Naive thymus-derived CD4-positive, alpha-beta T cell (primary cell): ENCODE measurements at regions not wholly inside any gene's neighbourhood (a gene's known extent, or its start where the extent isn't known, plus 50 kb on each side); places are given as distances from the start of the nearest gene placed in this dataset.
A peak's percentile ranks its signal among the peaks of the same experiment; 100 is the strongest.
"Not testable (repeated sequence)": the region's sequence is repeated elsewhere in the genome, so short reads cannot be mapped to it uniquely, and the experiment has no call there.

Source experiments
- ATAC-seq: fragments of 150-1000 bp; cut with Tn5 transposase; 2 replicates; pipeline ENCODE4 v1.10.0; 2021; ENCODE audit warnings: mild to moderate bottlenecking, moderate library complexity
- CTCF ChIA-PET: fragments of 350-600 bp; sonication (Branson Sonifier 250); formaldehyde crosslinking; loops from one replicate; lab custom pipeline; 2021; ENCODE audit warnings: antibody characterized with exemption; lab: Charles Lee
- POLR2A ChIA-PET: fragments of 350-600 bp; sonication (Branson Sonifier 250); formaldehyde crosslinking; loops from one replicate; lab custom pipeline; 2021; ENCODE audit warnings: antibody characterized with exemption, inconsistent platforms; lab: Charles Lee
- DNase-seq, 9 donors: peaks; one replicate each; pipeline versions ENCODE4 v3.0.0 to v3.0.0-alpha.2; 2020 to 2022; ENCODE audit warnings: mixed read lengths in 1 of 9
- H3K27ac ChIP-seq: one replicate; pipeline ENCODE4 v1.7.0; 2013; ENCODE audit warnings: mild to moderate bottlenecking, low read depth, low read length, moderate library complexity
- H3K27me3 ChIP-seq, 2 donors: one replicate each; pipeline ENCODE4 v1.7.0; 2013; ENCODE audit warnings: low read length in 2 of 2, mild to moderate bottlenecking in 2 of 2, moderate library complexity in 2 of 2; ENCODE audit not compliant: control insufficient read depth in 2 of 2, insufficient read depth in 2 of 2
- H3K36me3 ChIP-seq, 3 experiments: 1 replicate in 2 of 3; 2 replicates in 1 of 3; pipeline ENCODE4 v1.7.0; 2013; ENCODE audit warnings: low read length in 3 of 3, mild to moderate bottlenecking in 3 of 3, moderate library complexity in 1 of 3; ENCODE audit not compliant: insufficient read depth in 3 of 3, control insufficient read depth in 2 of 3
- H3K4me1 ChIP-seq, 2 donors: one replicate each; pipeline ENCODE4 v1.7.0; 2013; ENCODE audit warnings: low read length in 2 of 2, mild to moderate bottlenecking in 2 of 2, moderate library complexity in 1 of 2; ENCODE audit not compliant: control insufficient read depth in 2 of 2, insufficient read depth in 2 of 2
- H3K4me3 ChIP-seq: 2 replicates; pipeline ENCODE4 v1.7.0; 2013; ENCODE audit warnings: mild to moderate bottlenecking, low read length
- H3K9me3 ChIP-seq, 3 experiments: 1 replicate in 2 of 3; 2 replicates in 1 of 3; pipeline ENCODE4 v1.7.0; 2013; ENCODE audit warnings: low read length in 3 of 3; ENCODE audit not compliant: control insufficient read depth in 2 of 3
- H3K27ac Mint-ChIP-seq, 9 donors: one replicate each; pipeline ENCODE4 v1.8.0; 2020 to 2022; ENCODE audit warnings: mixed read lengths in 9 of 9, mild to moderate bottlenecking in 8 of 9, moderate library complexity in 5 of 9, inconsistent platforms in 2 of 9
- H3K27me3 Mint-ChIP-seq, 5 donors: one replicate each; pipeline ENCODE4 v1.8.0; 2021 to 2022; ENCODE audit warnings: mixed read lengths in 5 of 5, mild to moderate bottlenecking in 1 of 5
- H3K36me3 Mint-ChIP-seq, 5 donors: one replicate each; pipeline ENCODE4 v1.8.0; 2020 to 2022; ENCODE audit warnings: mixed read lengths in 5 of 5, mild to moderate bottlenecking in 3 of 5, inconsistent platforms in 1 of 5
- H3K4me1 Mint-ChIP-seq, 7 donors: one replicate each; pipeline ENCODE4 v1.8.0; 2020 to 2022; ENCODE audit warnings: mixed read lengths in 7 of 7, mild to moderate bottlenecking in 3 of 7, inconsistent platforms in 1 of 7
- H3K4me3 Mint-ChIP-seq, 10 donors: one replicate each; pipeline ENCODE4 v1.8.0; 2020 to 2022; ENCODE audit warnings: mild to moderate bottlenecking in 10 of 10, mixed read lengths in 10 of 10, moderate library complexity in 6 of 10, inconsistent platforms in 2 of 10
- H3K9me3 Mint-ChIP-seq, 11 donors: one replicate each; pipeline ENCODE4 v1.8.0; 2020 to 2022; ENCODE audit warnings: mixed read lengths in 11 of 11, mild to moderate bottlenecking in 4 of 11, inconsistent platforms in 1 of 11, moderate library complexity in 1 of 11
- intact Hi-C, 2 donors: fragments of 100-400 bp; cut with micrococcal nuclease; formaldehyde crosslinking; loops; one replicate each; pipeline ENCODE4 v1.15.1; 2023

GRCh38 chr14:98931911-98932310 lies 340.1 kb downstream of the BCL11B start:
- H3K27ac ChIP-seq, result peak overlapping the region; percentile 66
- ChIA-PET POLR2A (interaction anchor here (0.6 to 2.8 kb wide), 13 partner anchors 12 to 795 kb away, joined by 3 to 21 read pairs (median 3); partner anchors contain the start of gene BCL11B), CTCF (interaction anchor here (1.2 to 1.6 kb wide), 3 partner anchors 29 to 795 kb away, joined by 3 to 7 read pairs (median 3); no protein-coding TSS in a partner anchor)
- H3K36me3 ChIP-seq, result no peaks in the 10 kb centered on the region
- intact Hi-C loops, result loop anchor here (2.0 to 10.0 kb wide), 10 partner anchors 50 to 957 kb away; partner anchors contain the start of gene BCL11B (in 1 of the 2)
- peak overlapping the region; percentile 40 for H3K4me3 ChIP-seq
- DNase-seq, result peak; percentile 31 to 90 (median 88)
- peaks cover 51 to 100% (median 99%) of the 10 kb centered on the region in 7 donors for H3K4me1 Mint-ChIP-seq
- peaks cover 0 to 2% (median 0%) of the 10 kb centered on the region in 5 donors for H3K27me3 Mint-ChIP-seq
- peaks cover 31 to 76% of the 10 kb centered on the region in 2 donors for H3K4me1 ChIP-seq
- H3K27ac Mint-ChIP-seq, result peak overlapping the region; percentile 82 to 98 (median 94)
- H3K9me3 Mint-ChIP-seq, result peaks cover 0 to 9% (median 3%) of the 10 kb centered on the region in 11 donors
- H3K27me3 ChIP-seq, result no peaks in the 10 kb centered on the region
- ATAC-seq, result peak; percentile 97
- H3K9me3 ChIP-seq, result no peaks in the 10 kb centered on the region
- peak overlapping the region; percentile 66 to 92 (median 80) for H3K4me3 Mint-ChIP-seq
- H3K36me3 Mint-ChIP-seq, result peaks cover 0 to 26% (median 5%) of the 10 kb centered on the region in 5 donors

GRCh38 chr14:98932431-98933325 lies 339.3 kb downstream of the BCL11B start:
- Histone ChIP-seq H3K9me3 (no peaks in the 10 kb centered on the region), H3K27me3 (no peaks in the 10 kb centered on the region), H3K4me1 (peaks cover 31 to 77% of the 10 kb centered on the region in 2 donors), H3K4me3 (peak overlapping the region; percentile 40), H3K36me3 (no peaks in the 10 kb centered on the region), H3K27ac (peak overlapping the region; percentile 66)
- ATAC-seq (no peak), DNase-seq (peak in 6 of 9 donors; percentile 24 to 56 (median 52))
- ChIA-PET POLR2A (interaction anchor here (0.7 to 2.8 kb wide), 12 partner anchors 11 to 791 kb away, joined by 3 to 21 read pairs (median 4); partner anchors contain the start of gene BCL11B), CTCF (interaction anchor here (1.2 to 1.6 kb wide), 3 partner anchors 29 to 795 kb away, joined by 3 to 7 read pairs (median 3); no protein-coding TSS in a partner anchor)
- intact Hi-C loops, result loop anchor here (2.0 to 10.0 kb wide), 10 partner anchors 50 to 958 kb away; partner anchors contain the start of gene BCL11B (in 1 of the 2)
- Mint-ChIP-seq H3K4me3 (peak overlapping the region; percentile 66 to 92 (median 80)), H3K27ac (peak overlapping the region; percentile 82 to 98 (median 94)), H3K9me3 (peaks cover 0 to 11% (median 3%) of the 10 kb centered on the region in 11 donors), H3K27me3 (peaks cover 0 to 2% (median 0%) of the 10 kb centered on the region in 5 donors), H3K36me3 (peaks cover 0 to 25% (median 5%) of the 10 kb centered on the region in 5 donors), H3K4me1 (peaks cover 52 to 100% (median 99%) of the 10 kb centered on the region in 7 donors)

- H3K4me1 ChIP-seq, result peaks cover 31 to 84% of the 10 kb centered on the region in 2 donors
- H3K4me3 ChIP-seq, H3K27ac ChIP-seq, CTCF ChIA-PET, DNase-seq, H3K36me3 ChIP-seq, ATAC-seq, H3K27me3 ChIP-seq, H3K27me3 Mint-ChIP-seq, H3K9me3 ChIP-seq: not testable (repeated sequence)
- peaks cover 55 to 100% (median 99%) of the 10 kb centered on the region in 7 donors for H3K4me1 Mint-ChIP-seq
- POLR2A ChIA-PET, result interaction anchor here (0.6 to 1.8 kb wide), 4 partner anchors 9 to 723 kb away, joined by 3 to 5 read pairs (median 4); no protein-coding TSS in a partner anchor
- peak overlapping the region in 8 of 9 donors; percentile 6 to 98 (median 82) for H3K27ac Mint-ChIP-seq
- peak overlapping the region in 5 of 10 donors; percentile 11 to 92 (median 76) for H3K4me3 Mint-ChIP-seq
- intact Hi-C loops, result loop anchor here (5.0 to 10.0 kb wide), 7 partner anchors 48 to 960 kb away; no protein-coding TSS in a partner anchor
- H3K36me3 Mint-ChIP-seq, result peaks cover 0 to 27% (median 5%) of the 10 kb centered on the region in 5 donors
- peaks cover 0 to 14% (median 2%) of the 10 kb centered on the region in 11 donors for H3K9me3 Mint-ChIP-seq
These were observed 337.4 kb downstream of the BCL11B start for GRCh38 chr14:98934569-98934968.

- no peak overlapping the region for H3K27ac ChIP-seq
- H3K9me3 ChIP-seq, result no peaks in the 10 kb centered on the region
- POLR2A ChIA-PET, result interaction anchor here (1.1 to 1.8 kb wide), 2 partner anchors 10 to 705 kb away, joined by 3 to 5 read pairs; no protein-coding TSS in a partner anchor
- CTCF ChIA-PET, result no interaction called here
- Mint-ChIP-seq H3K9me3 (peaks cover 0 to 14% (median 2%) of the 10 kb centered on the region in 11 donors), H3K27ac (peak overlapping the region in 5 of 9 donors; percentile 25 to 92 (median 61)), H3K4me3 (peak overlapping the region in 3 of 10 donors; percentile 12 to 92 (median 15)), H3K27me3 (peaks cover 0 to 2% (median 0%) of the 10 kb centered on the region in 5 donors), H3K36me3 (peaks cover 0 to 24% (median 5%) of the 10 kb centered on the region in 5 donors), H3K4me1 (peaks cover 57 to 100% (median 99%) of the 10 kb centered on the region in 7 donors)
- no peak overlapping the region for H3K4me3 ChIP-seq
- no peaks in the 10 kb centered on the region for H3K36me3 ChIP-seq
- DNase-seq, result no peak
- no peak for ATAC-seq
- H3K27me3 ChIP-seq, result no peaks in the 10 kb centered on the region
- intact Hi-C loops, result loop anchor here (10.0 kb wide), 4 partner anchors 329 to 961 kb away; no protein-coding TSS in a partner anchor
- peaks cover 26 to 88% of the 10 kb centered on the region in 2 donors for H3K4me1 ChIP-seq
These were observed 336.1 kb downstream of the BCL11B start for GRCh38 chr14:98935921-98936320.

GRCh38 chr14:98937021-98937420 lies 335.0 kb downstream of the BCL11B start:
- intact Hi-C loops, result loop anchor here (10.0 kb wide), 4 partner anchors 328 to 962 kb away; no protein-coding TSS in a partner anchor
- ATAC-seq (no peak), DNase-seq (no peak)
- peaks cover 0 to under 1% (median 0%) of the 10 kb centered on the region in 5 donors for H3K27me3 Mint-ChIP-seq
- H3K27ac Mint-ChIP-seq, result peak overlapping the region in 6 of 9 donors; percentile 1 to 78 (median 44)
- H3K4me3 ChIP-seq, result no peak overlapping the region
- H3K9me3 Mint-ChIP-seq, result peaks cover 0 to 14% (median 2%) of the 10 kb centered on the region in 11 donors
- peaks cover 0 to 20% (median 5%) of the 10 kb centered on the region in 5 donors for H3K36me3 Mint-ChIP-seq
- ChIA-PET POLR2A (interaction anchor here (1.1 kb wide), 1 partner anchor 12 kb away, joined by 3 read pairs; no protein-coding TSS in a partner anchor), CTCF (interaction anchor here (0.6 kb wide), 1 partner anchor 731 kb away, joined by 3 read pairs; no protein-coding TSS in a partner anchor)
- H3K4me1 Mint-ChIP-seq, result peaks cover 49 to 97% (median 94%) of the 10 kb centered on the region in 7 donors
- H3K27ac ChIP-seq, result no peak overlapping the region
- peak overlapping the region in 3 of 10 donors; percentile 54 to 73 (median 65) for H3K4me3 Mint-ChIP-seq
- H3K9me3 ChIP-seq, result no peaks in the 10 kb centered on the region
- peaks cover 16 to 78% of the 10 kb centered on the region in 2 donors for H3K4me1 ChIP-seq
- no peaks in the 10 kb centered on the region for H3K36me3 ChIP-seq
- H3K27me3 ChIP-seq, result no peaks in the 10 kb centered on the region
